Stomach (tissue), 4 donors: ENCODE measurements at regions not wholly inside any gene's neighbourhood (a gene's known extent, or its start where the extent isn't known, plus 50 kb on each side); places are given as distances from the start of the nearest gene placed in this dataset.

Experiments
- CTCF ChIP-seq, 7 experiments: fragments of 450-650 bp in 4 of 7; fragments of 200-600 bp in 3 of 7; sonication (generic) in 3 of 7; IDR thresholded peaks; one replicate each; pipeline ENCODE4 v1.5.1; 2016 to 2019; ENCODE audit warnings: antibody characterized with exemption in 7 of 7, control low read depth in 2 of 7, mild to moderate bottlenecking in 1 of 7
- POLR2A ChIP-seq, 4 donors: fragments of 450-650 bp; IDR thresholded peaks; one replicate each; pipeline ENCODE4 v1.6.1; 2016; ENCODE audit warnings: antibody characterized with exemption in 4 of 4, control low read depth in 2 of 4, mild to moderate bottlenecking in 1 of 4, moderate library complexity in 1 of 4

DNA sequence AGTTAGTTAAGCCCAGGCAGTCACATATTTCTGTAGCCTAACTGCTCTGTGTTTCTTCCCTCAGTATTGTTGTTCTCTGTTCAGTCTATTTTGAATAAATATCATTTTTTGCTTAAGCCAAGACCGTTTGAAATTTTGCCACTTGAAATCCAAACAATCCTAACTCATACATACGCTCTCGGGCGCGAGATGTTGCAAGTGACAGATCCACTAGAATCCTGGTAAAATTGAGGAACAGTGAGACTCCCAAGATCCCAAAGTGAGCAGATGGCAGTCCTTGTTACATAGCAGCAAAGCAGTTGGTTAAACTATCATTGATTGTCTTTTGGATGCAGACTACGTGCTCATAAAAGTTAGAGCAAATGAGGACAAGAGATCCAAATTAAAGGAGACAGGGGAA lies 625.4 kb downstream of the TBL1XR1 start:
- TF ChIP-seq POLR2A (IDR thresholded peaks at IDR 0.05) (no peak), CTCF (IDR thresholded peaks at IDR 0.05) (no peak)
